ENCODE measurements at regions not wholly inside any gene's neighbourhood (a gene's known extent, or its start where the extent isn't known, plus 50 kb on each side); places are given as distances from the start of the nearest gene placed in this dataset.
"Not testable (repeated sequence)": the region's sequence is repeated elsewhere in the genome, so short reads cannot be mapped to it uniquely, and the experiment has no call there.

GRCh38 chr9:78677326-78677725 is 380.4 kb downstream of the PSAT1 start:
- Mint-ChIP-seq H3K4me1 (no peaks in the 10 kb centered on the region), H3K4me3 (no peak overlapping the region)

GRCh38 chr9:78678877-78679276 is 382.0 kb downstream of the PSAT1 start:
- H3K4me1 Mint-ChIP-seq, result no peaks in the 10 kb centered on the region
- H3K36me3 Mint-ChIP-seq (ENCODE audit: insufficient read depth), result no peaks in the 10 kb centered on the region
- no peaks in the 10 kb centered on the region for H3K27me3 Mint-ChIP-seq
- no peak for ATAC-seq (replicated peaks; ENCODE audit: extremely low read depth, poor library complexity, severe bottlenecking)
- H3K4me3 Mint-ChIP-seq, result no peak overlapping the region
- H3K9me3 Mint-ChIP-seq, result no peaks in the 10 kb centered on the region
- H3K27ac Mint-ChIP-seq (ENCODE audit: low read depth), result no peak overlapping the region
- DNase-seq (ENCODE audit: low spot score in 2 of 2), result no peak

More at GRCh38 chr9:78677326-78677725, 380.4 kb downstream of the PSAT1 start:
- Mint-ChIP-seq H3K27me3 (no peaks in the 10 kb centered on the region), H3K36me3 (ENCODE audit: insufficient read depth) (no peaks in the 10 kb centered on the region), H3K27ac (ENCODE audit: low read depth) (no peak overlapping the region), H3K9me3 (no peaks in the 10 kb centered on the region)
- ATAC-seq (replicated peaks; ENCODE audit: extremely low read depth, poor library complexity, severe bottlenecking) (no peak), DNase-seq (ENCODE audit: low spot score in 2 of 2) (no peak)

- no peaks in the 10 kb centered on the region for H3K4me1 Mint-ChIP-seq
- DNase-seq (ENCODE audit: low spot score in 2 of 2), result no peak
Measured at GRCh38 chr9:78680196-78680595, 383.3 kb downstream of the PSAT1 start.

GRCh38 chr9:78682216-78682615 is 385.3 kb downstream of the PSAT1 start:
- DNase-seq (ENCODE audit: low spot score in 2 of 2) (no peak), ATAC-seq (replicated peaks; ENCODE audit: extremely low read depth, poor library complexity, severe bottlenecking) (no peak)
- Mint-ChIP-seq H3K36me3 (ENCODE audit: insufficient read depth) (no peaks in the 10 kb centered on the region), H3K4me1 (no peaks in the 10 kb centered on the region), H3K27me3 (no peaks in the 10 kb centered on the region), H3K9me3 (no peaks in the 10 kb centered on the region), H3K4me3 (no peak overlapping the region), H3K27ac (ENCODE audit: low read depth) (no peak overlapping the region)

More at GRCh38 chr9:78680196-78680595, 383.3 kb downstream of the PSAT1 start:
- Mint-ChIP-seq H3K27ac (ENCODE audit: low read depth) (no peak overlapping the region), H3K4me3 (no peak overlapping the region), H3K27me3 (no peaks in the 10 kb centered on the region), H3K36me3 (ENCODE audit: insufficient read depth) (no peaks in the 10 kb centered on the region), H3K9me3 (no peaks in the 10 kb centered on the region)
- ATAC-seq (replicated peaks; ENCODE audit: extremely low read depth, poor library complexity, severe bottlenecking), result no peak

- Mint-ChIP-seq H3K4me1 (no peaks in the 10 kb centered on the region), H3K36me3 (ENCODE audit: insufficient read depth) (no peaks in the 10 kb centered on the region), H3K27me3 (no peaks in the 10 kb centered on the region), H3K4me3 (no peak overlapping the region), H3K27ac (ENCODE audit: low read depth) (no peak overlapping the region), H3K9me3 (peaks cover 5% of the 10 kb centered on the region)
- ATAC-seq (replicated peaks; ENCODE audit: extremely low read depth, poor library complexity, severe bottlenecking), result no peak
- no peak for DNase-seq (ENCODE audit: low spot score in 2 of 2)
Measured at GRCh38 chr9:78685471-78685870, 388.5 kb downstream of the PSAT1 start.

DNA sequence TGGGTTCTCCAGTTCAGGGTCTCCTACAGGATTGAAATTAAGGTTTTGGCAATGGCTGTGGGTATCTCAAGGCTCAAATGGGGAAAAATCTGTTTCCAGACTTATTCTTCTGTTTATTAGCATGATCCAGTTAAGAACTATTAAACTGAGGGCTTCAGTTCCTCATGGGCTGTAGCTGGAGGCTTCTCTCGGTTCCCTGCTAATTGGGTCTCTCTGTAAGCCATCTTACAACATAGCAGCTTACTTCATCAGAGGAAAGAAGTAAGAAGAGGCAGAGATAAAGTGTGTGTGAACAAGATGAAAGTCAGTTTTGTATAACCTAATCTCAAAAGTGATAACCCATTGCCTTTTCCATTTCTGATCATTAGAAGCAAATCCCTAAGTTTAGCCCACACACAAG is 391.9 kb downstream of the PSAT1 start:
- H3K9me3 Mint-ChIP-seq, result peaks cover 13% of the 10 kb centered on the region
- H3K36me3 Mint-ChIP-seq (ENCODE audit: insufficient read depth), result no peaks in the 10 kb centered on the region
- H3K4me1 Mint-ChIP-seq, result no peaks in the 10 kb centered on the region
- no peaks in the 10 kb centered on the region for H3K27me3 Mint-ChIP-seq
- no peak overlapping the region for H3K27ac Mint-ChIP-seq (ENCODE audit: low read depth)
- no peak for ATAC-seq (replicated peaks; ENCODE audit: extremely low read depth, poor library complexity, severe bottlenecking)
- no peak for DNase-seq (ENCODE audit: low spot score in 2 of 2)
- no peak overlapping the region for H3K4me3 Mint-ChIP-seq

DNA sequence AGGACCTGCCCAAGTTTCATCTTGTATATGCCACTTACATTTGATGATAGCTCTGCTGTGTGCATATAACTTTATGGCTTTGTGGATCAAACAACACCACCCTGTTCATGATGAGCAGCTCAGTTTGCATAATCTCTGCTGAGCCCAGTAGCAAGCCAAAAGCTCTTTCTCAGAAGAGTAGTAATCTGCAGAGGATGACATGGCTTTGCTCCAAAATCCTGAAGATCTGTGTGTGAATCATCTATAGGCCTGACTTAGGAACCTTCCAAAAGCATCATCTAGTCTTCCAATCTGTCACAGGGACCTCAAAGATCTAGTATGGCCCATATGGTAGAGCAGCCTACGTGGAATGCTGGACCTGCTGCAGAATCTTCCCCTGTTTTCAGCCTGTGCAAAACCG is 394.6 kb downstream of the PSAT1 start:
- no peak overlapping the region for H3K4me3 Mint-ChIP-seq
- no peaks in the 10 kb centered on the region for H3K4me1 Mint-ChIP-seq
- H3K36me3 Mint-ChIP-seq (ENCODE audit: insufficient read depth), result no peaks in the 10 kb centered on the region
- H3K9me3 Mint-ChIP-seq, result peaks cover 13% of the 10 kb centered on the region
- H3K27me3 Mint-ChIP-seq, result no peaks in the 10 kb centered on the region
- ATAC-seq (replicated peaks; ENCODE audit: extremely low read depth, poor library complexity, severe bottlenecking) (no peak), DNase-seq (ENCODE audit: low spot score in 2 of 2) (no peak)
- no peak overlapping the region for H3K27ac Mint-ChIP-seq (ENCODE audit: low read depth)

DNA sequence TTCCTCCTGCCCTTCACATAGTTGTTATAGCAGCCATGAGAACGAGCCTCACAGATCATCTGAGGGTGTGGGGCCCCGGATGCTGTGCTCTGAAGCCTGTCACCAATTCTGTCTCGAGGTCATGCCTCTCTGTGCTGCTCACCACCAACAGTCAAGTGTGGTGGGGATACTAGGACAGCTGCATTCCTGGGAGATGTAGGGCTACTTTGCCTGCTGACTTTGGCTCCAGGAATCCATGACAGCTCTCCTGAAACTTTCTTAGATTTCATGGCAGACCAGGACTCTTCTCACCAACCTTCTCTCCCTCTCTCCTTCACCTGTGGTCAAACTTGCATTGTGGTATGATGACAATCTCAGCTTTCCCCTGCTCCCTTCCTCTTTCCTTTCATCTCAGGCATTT is 395.9 kb downstream of the PSAT1 start:
- DNase-seq (ENCODE audit: low spot score in 2 of 2) (no peak), ATAC-seq (replicated peaks; ENCODE audit: extremely low read depth, poor library complexity, severe bottlenecking) (no peak)
- Mint-ChIP-seq H3K9me3 (peaks cover 11% of the 10 kb centered on the region), H3K36me3 (ENCODE audit: insufficient read depth) (no peaks in the 10 kb centered on the region), H3K27ac (ENCODE audit: low read depth) (no peak overlapping the region), H3K4me3 (no peak overlapping the region), H3K27me3 (no peaks in the 10 kb centered on the region), H3K4me1 (no peaks in the 10 kb centered on the region)

GRCh38 chr9:78694974-78695373 is 398.0 kb downstream of the PSAT1 start:
- H3K4me1 Mint-ChIP-seq, result no peaks in the 10 kb centered on the region
- H3K27me3 Mint-ChIP-seq, result no peaks in the 10 kb centered on the region
- ATAC-seq (replicated peaks; ENCODE audit: extremely low read depth, poor library complexity, severe bottlenecking), result no peak
- no peak for DNase-seq (ENCODE audit: low spot score in 2 of 2)
- H3K9me3 Mint-ChIP-seq, result peaks cover 14% of the 10 kb centered on the region
- H3K4me3 Mint-ChIP-seq, result no peak overlapping the region
- H3K36me3 Mint-ChIP-seq (ENCODE audit: insufficient read depth), result no peaks in the 10 kb centered on the region
- H3K27ac Mint-ChIP-seq (ENCODE audit: low read depth), result no peak overlapping the region

GRCh38 chr9:78695519-78695918 is 398.6 kb downstream of the PSAT1 start:
- no peak for DNase-seq (ENCODE audit: low spot score in 2 of 2)
- Mint-ChIP-seq H3K27me3 (no peaks in the 10 kb centered on the region), H3K4me1 (no peaks in the 10 kb centered on the region), H3K36me3 (ENCODE audit: insufficient read depth) (no peaks in the 10 kb centered on the region), H3K9me3 (peaks cover 14% of the 10 kb centered on the region), H3K27ac (ENCODE audit: low read depth) (no peak overlapping the region), H3K4me3 (no peak overlapping the region)
- no peak for ATAC-seq (replicated peaks; ENCODE audit: extremely low read depth, poor library complexity, severe bottlenecking)

DNA sequence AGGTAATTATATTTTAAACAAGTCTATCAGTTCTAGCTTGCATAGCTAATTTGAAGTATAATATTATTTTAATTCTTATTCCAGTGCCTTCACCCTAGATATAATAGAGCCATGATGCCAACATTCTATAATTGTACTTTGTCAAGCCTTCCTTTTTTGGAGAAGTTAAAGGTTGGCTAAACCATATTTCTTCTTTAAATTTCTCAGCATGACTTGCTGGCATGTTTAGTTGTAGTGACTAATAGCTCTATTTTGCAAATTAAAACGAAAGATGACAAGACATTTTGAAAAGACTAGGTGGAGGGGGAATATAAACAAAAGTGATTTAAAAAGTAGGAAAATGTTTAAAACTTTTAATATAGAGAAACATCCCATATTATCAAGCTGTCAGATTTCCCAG is 400.7 kb downstream of the PSAT1 start:
- no peak for DNase-seq (ENCODE audit: low spot score in 2 of 2)

DNA sequence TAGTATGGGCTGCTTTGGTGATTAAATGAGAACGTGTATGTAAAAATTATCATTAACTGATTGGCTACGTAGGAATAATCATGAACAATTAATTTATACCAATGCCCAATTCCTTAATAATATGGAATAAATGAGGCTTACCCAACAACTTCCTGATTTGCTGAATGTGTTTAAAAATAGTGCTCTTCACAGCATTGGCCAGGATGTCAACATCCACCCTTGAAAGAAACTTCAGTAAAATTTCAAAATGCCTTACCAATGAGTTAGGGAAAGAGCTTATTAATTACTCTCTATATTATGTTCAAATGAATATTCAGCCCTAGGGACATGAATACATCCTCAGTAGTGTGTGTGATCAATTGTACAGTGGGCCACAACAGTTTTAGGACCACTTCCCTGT is 401.4 kb downstream of the PSAT1 start:
- peaks cover 7% of the 10 kb centered on the region for H3K9me3 Mint-ChIP-seq
- no peak for ATAC-seq (replicated peaks; ENCODE audit: extremely low read depth, poor library complexity, severe bottlenecking)
- H3K27ac Mint-ChIP-seq (ENCODE audit: low read depth), result no peak overlapping the region
- no peak for DNase-seq (ENCODE audit: low spot score in 2 of 2)
- H3K4me1 Mint-ChIP-seq, result no peaks in the 10 kb centered on the region
- H3K4me3 Mint-ChIP-seq, result no peak overlapping the region
- H3K27me3 Mint-ChIP-seq, result no peaks in the 10 kb centered on the region
- no peaks in the 10 kb centered on the region for H3K36me3 Mint-ChIP-seq (ENCODE audit: insufficient read depth)

More for the DNA sequence above, 400.7 kb downstream of the PSAT1 start:
- H3K27ac Mint-ChIP-seq (ENCODE audit: low read depth), result no peak overlapping the region
- no peaks in the 10 kb centered on the region for H3K4me1 Mint-ChIP-seq
- H3K27me3 Mint-ChIP-seq, result no peaks in the 10 kb centered on the region
- H3K9me3 Mint-ChIP-seq, result peaks cover 14% of the 10 kb centered on the region
- no peaks in the 10 kb centered on the region for H3K36me3 Mint-ChIP-seq (ENCODE audit: insufficient read depth)
- no peak overlapping the region for H3K4me3 Mint-ChIP-seq
- ATAC-seq (replicated peaks; ENCODE audit: extremely low read depth, poor library complexity, severe bottlenecking), result no peak

DNA sequence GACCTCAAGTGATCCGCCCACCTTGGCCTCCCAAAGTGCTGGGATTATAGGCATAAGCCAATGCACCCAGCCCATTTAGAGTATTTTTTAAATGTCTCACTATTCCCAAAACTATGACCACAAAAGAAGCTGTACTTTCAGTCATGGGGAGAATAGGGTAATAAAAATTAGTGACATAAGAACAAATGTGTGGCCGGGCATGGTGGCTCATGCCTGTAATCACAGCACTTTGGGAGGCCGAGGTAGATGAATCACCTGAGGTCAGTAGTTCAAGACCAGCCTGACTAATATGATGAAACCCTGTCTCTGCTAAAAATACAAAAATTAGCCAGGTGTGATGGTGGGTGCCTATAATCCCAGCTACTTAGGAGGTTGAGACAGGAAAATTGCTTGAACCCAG is 402.3 kb downstream of the PSAT1 start:
- ATAC-seq (replicated peaks; ENCODE audit: extremely low read depth, poor library complexity, severe bottlenecking); H3K4me1 Mint-ChIP-seq; H3K4me3 Mint-ChIP-seq; H3K36me3 Mint-ChIP-seq (ENCODE audit: insufficient read depth); H3K27me3 Mint-ChIP-seq; DNase-seq (ENCODE audit: low spot score in 2 of 2); H3K9me3 Mint-ChIP-seq; H3K27ac Mint-ChIP-seq (ENCODE audit: low read depth): not testable (repeated sequence)

DNA sequence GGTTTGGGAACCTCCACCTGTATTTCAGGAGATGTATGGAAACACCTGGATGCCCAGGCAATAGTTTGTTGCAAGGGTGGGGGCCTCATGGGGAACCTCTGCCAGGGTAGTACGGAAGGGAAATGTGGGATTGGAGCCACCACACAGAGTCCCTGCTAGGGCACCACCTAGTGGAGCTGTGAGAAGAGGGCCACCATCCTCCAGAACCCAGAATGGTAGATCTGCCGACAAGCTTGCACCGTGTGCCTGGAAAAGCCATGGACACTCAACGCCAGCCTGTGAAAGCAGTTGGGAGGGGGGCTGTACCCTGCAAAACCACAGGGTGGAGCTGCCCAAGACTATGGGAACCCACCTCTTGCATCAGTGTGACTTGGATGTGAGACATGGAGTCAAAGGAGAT is 407.2 kb downstream of the PSAT1 start:
- not testable (repeated sequence) for H3K36me3 Mint-ChIP-seq (ENCODE audit: insufficient read depth)

More for the DNA sequence above, 407.2 kb downstream of the PSAT1 start:
- not testable (repeated sequence) for H3K27ac Mint-ChIP-seq (ENCODE audit: low read depth); DNase-seq (ENCODE audit: low spot score in 2 of 2); ATAC-seq (replicated peaks; ENCODE audit: extremely low read depth, poor library complexity, severe bottlenecking); H3K27me3 Mint-ChIP-seq; H3K4me1 Mint-ChIP-seq; H3K4me3 Mint-ChIP-seq
- H3K9me3 Mint-ChIP-seq, result peaks cover 10% of the 10 kb centered on the region
